K562 (cell line): ENCODE measurements at regions not wholly inside any gene's neighbourhood (a gene's known extent, or its start where the extent isn't known, plus 50 kb on each side); places are given as distances from the start of the nearest gene placed in this dataset.

Experiments
- ATAC-seq: fragments of 200-7000 bp; cut with Tn5 transposase; 3 replicates; pipeline ENCODE4 v1.9.1; 2020; ENCODE audit warnings: moderate library complexity
- BruUV-seq: library from RNA; stranded (reverse); fragments of 400-500 nt; replicated peaks from 2 replicates; lab custom pipeline; 2021; lab: Mats Ljungman, UMichigan
- CTCF ChIA-PET: fragments of 300-600 bp; formaldehyde crosslinking; extraction: SDS; loops from one replicate; lab custom pipeline; 2021; ENCODE audit warnings: low intra/inter-chr PET ratio; lab: Yijun Ruan, JAX
- POLR2A ChIA-PET: fragments of 300-600, 350-650 bp; sonication (Branson Sonifier 250); formaldehyde crosslinking; extraction: SDS; loops from one replicate; lab custom pipeline; 2021; ENCODE audit warnings: antibody characterized with exemption, inconsistent platforms; lab: Yijun Ruan, JAX
- DNase-seq, 4 experiments: peaks; one replicate each; pipeline versions ENCODE4 v3.0.0 to v3.0.0-alpha.2; 2011 to 2018; ENCODE audit warnings: low spot score in 3 of 4, mixed read lengths in 3 of 4; ENCODE audit errors: extremely low read depth in 1 of 4
- FAIRE-seq: peaks from 2 replicates; lab custom pipeline; 2011; peaks lifted over from hg19 to GRCh38; lab: Jason Lieb, UNC
- H2AFZ ChIP-seq: 2 replicates; pipeline ENCODE4 v1.6.0; 2011; ENCODE audit warnings: low read depth, low read length, control low read depth, inconsistent platforms
- H3K27ac ChIP-seq: fragments of 200-600 bp; 3 replicates; pipeline ENCODE4 v1.8.0; 2011; ENCODE audit warnings: low read depth, mild to moderate bottlenecking, control low read depth, inconsistent platforms, low read length, moderate library complexity, mixed read lengths; ENCODE audit errors: extremely low read depth
- H3K27me3 ChIP-seq, 2 experiments: fragments of 300-600 bp in 1 of 2; 2 replicates in 1 of 2; 3 replicates in 1 of 2; pipeline versions ENCODE4 v1.6.0 to v1.8.0; 2011; ENCODE audit warnings: inconsistent platforms in 2 of 2, low read length in 2 of 2, mild to moderate bottlenecking in 1 of 2, mixed read lengths in 1 of 2, moderate library complexity in 1 of 2; ENCODE audit not compliant: control insufficient read depth in 2 of 2, insufficient read depth in 2 of 2
- H3K36me3 ChIP-seq: fragments of 300-600 bp; 3 replicates; pipeline ENCODE4 v1.8.0; 2011; ENCODE audit warnings: mild to moderate bottlenecking, low read length, inconsistent platforms; ENCODE audit not compliant: control insufficient read depth, insufficient read depth
- H3K4me1 ChIP-seq, 2 experiments: fragments of 200-600 bp in 1 of 2; replicated peaks in 1 of 2; 2 replicates in 1 of 2; 3 replicates in 1 of 2; pipeline versions ENCODE4 v1.5.1 to v1.8.0; 2011; ENCODE audit warnings: inconsistent platforms in 2 of 2, low read length in 2 of 2, mild to moderate bottlenecking in 1 of 2, mixed read lengths in 1 of 2, moderate library complexity in 1 of 2; ENCODE audit not compliant: control insufficient read depth in 2 of 2, insufficient read depth in 2 of 2
- H3K4me2 ChIP-seq: 2 replicates; pipeline ENCODE4 v1.6.1; 2011; ENCODE audit warnings: low read length, control low read depth, inconsistent platforms, mixed read lengths; ENCODE audit not compliant: insufficient read depth
- H3K4me3 ChIP-seq: fragments of 200-600 bp; sonication (generic), shearing (Covaris generic); 2 replicates; pipeline ENCODE4 v1.5.1; 2016; ENCODE audit warnings: control low read depth, inconsistent platforms
- H3K79me2 ChIP-seq: fragments of 200-600 bp; 3 replicates; pipeline ENCODE4 v1.8.0; 2011; ENCODE audit warnings: low read length, inconsistent platforms; ENCODE audit not compliant: control insufficient read depth, insufficient read depth
- H3K9ac ChIP-seq, 2 experiments: 2 replicates each; pipeline versions ENCODE4 v1.6.0 to v1.6.1; 2011; ENCODE audit warnings: low read depth in 2 of 2, low read length in 2 of 2, control low read depth in 1 of 2, inconsistent platforms in 1 of 2, mild to moderate bottlenecking in 1 of 2, mixed read lengths in 1 of 2; ENCODE audit not compliant: insufficient read depth in 1 of 2
- H3K9me1 ChIP-seq: one replicate; pipeline ENCODE4 v1.6.0; 2011; ENCODE audit warnings: inconsistent platforms, mild to moderate bottlenecking, low read length, moderate library complexity; ENCODE audit not compliant: control insufficient read depth, insufficient read depth
- H3K9me3 ChIP-seq: replicated peaks from 2 replicates; pipeline ENCODE4 v1.5.1; 2011; ENCODE audit warnings: low read depth, low read length, inconsistent platforms; ENCODE audit not compliant: control insufficient read depth, insufficient read depth
- H4K20me1 ChIP-seq: replicated peaks from 2 replicates; pipeline ENCODE4 v1.6.1; 2011; ENCODE audit warnings: low read length, inconsistent platforms, mixed read lengths; ENCODE audit not compliant: control insufficient read depth, insufficient read depth
- HDAC6 ChIP-seq: IDR thresholded peaks from 2 replicates; pipeline ENCODE4 v1.6.1; 2012; ENCODE audit warnings: low read depth, mild to moderate bottlenecking, control low read depth, inconsistent platforms, low read length, moderate library complexity
- WGBS: fragments of 100-300 bp; shearing (Covaris generic); methylation state at CpG from one replicate; pipeline ENCODE4 v1.1.6; 2016; ENCODE audit warnings: low coverage, mixed read lengths; ENCODE audit not compliant: insufficient coverage; ENCODE audit errors: missing lambda C conversion rate; 5-methylcytosine and 5-hydroxymethylcytosine counted together
- in situ Hi-C: fragments of 300-500 bp; cut with MboI; formaldehyde crosslinking; loops from 4 replicates; pipeline ENCODE4 v1.15.0; 2018; ENCODE audit warnings: inconsistent platforms, mixed read lengths
- intact Hi-C: fragments of 100-400 bp; cut with micrococcal nuclease; formaldehyde crosslinking; loops from 2 replicates; pipeline ENCODE4 v1.14.2; 2022
- TF ChIP-seq, protein P1 (sequence below): fragments of 450-650 bp; IDR thresholded peaks from 2 replicates; pipeline ENCODE4 v1.6.1; 2016; ENCODE audit warnings: low read depth
- TF ChIP-seq, protein P2 (sequence below): fragments of 250-450 bp; sonication (Bioruptor Pico); IDR thresholded peaks from 2 replicates; pipeline ENCODE4 v1.8.0; 2021; ENCODE audit warnings: moderate library complexity, mild to moderate bottlenecking, inconsistent platforms

DNA sequence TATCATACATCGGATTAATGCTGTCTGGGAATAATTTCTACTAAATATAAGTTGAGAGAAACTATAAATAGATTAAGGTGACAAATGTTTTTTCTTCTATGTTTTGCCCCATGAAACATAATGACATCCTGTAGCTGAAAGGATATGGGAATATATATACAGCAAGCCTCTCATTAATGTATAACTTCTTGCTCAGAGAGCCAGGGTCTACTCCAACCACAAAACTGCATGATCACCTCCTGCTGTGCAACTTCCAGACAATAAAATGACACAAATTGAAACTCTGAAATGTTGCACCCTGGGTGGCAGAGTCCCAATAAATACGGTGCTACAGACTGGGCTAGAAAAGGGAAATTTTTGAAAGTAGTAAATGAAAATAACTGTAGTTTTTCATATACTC, 571.9 kb upstream of the CBLB start (continued):
- TF ChIP-seq, protein P1, sequence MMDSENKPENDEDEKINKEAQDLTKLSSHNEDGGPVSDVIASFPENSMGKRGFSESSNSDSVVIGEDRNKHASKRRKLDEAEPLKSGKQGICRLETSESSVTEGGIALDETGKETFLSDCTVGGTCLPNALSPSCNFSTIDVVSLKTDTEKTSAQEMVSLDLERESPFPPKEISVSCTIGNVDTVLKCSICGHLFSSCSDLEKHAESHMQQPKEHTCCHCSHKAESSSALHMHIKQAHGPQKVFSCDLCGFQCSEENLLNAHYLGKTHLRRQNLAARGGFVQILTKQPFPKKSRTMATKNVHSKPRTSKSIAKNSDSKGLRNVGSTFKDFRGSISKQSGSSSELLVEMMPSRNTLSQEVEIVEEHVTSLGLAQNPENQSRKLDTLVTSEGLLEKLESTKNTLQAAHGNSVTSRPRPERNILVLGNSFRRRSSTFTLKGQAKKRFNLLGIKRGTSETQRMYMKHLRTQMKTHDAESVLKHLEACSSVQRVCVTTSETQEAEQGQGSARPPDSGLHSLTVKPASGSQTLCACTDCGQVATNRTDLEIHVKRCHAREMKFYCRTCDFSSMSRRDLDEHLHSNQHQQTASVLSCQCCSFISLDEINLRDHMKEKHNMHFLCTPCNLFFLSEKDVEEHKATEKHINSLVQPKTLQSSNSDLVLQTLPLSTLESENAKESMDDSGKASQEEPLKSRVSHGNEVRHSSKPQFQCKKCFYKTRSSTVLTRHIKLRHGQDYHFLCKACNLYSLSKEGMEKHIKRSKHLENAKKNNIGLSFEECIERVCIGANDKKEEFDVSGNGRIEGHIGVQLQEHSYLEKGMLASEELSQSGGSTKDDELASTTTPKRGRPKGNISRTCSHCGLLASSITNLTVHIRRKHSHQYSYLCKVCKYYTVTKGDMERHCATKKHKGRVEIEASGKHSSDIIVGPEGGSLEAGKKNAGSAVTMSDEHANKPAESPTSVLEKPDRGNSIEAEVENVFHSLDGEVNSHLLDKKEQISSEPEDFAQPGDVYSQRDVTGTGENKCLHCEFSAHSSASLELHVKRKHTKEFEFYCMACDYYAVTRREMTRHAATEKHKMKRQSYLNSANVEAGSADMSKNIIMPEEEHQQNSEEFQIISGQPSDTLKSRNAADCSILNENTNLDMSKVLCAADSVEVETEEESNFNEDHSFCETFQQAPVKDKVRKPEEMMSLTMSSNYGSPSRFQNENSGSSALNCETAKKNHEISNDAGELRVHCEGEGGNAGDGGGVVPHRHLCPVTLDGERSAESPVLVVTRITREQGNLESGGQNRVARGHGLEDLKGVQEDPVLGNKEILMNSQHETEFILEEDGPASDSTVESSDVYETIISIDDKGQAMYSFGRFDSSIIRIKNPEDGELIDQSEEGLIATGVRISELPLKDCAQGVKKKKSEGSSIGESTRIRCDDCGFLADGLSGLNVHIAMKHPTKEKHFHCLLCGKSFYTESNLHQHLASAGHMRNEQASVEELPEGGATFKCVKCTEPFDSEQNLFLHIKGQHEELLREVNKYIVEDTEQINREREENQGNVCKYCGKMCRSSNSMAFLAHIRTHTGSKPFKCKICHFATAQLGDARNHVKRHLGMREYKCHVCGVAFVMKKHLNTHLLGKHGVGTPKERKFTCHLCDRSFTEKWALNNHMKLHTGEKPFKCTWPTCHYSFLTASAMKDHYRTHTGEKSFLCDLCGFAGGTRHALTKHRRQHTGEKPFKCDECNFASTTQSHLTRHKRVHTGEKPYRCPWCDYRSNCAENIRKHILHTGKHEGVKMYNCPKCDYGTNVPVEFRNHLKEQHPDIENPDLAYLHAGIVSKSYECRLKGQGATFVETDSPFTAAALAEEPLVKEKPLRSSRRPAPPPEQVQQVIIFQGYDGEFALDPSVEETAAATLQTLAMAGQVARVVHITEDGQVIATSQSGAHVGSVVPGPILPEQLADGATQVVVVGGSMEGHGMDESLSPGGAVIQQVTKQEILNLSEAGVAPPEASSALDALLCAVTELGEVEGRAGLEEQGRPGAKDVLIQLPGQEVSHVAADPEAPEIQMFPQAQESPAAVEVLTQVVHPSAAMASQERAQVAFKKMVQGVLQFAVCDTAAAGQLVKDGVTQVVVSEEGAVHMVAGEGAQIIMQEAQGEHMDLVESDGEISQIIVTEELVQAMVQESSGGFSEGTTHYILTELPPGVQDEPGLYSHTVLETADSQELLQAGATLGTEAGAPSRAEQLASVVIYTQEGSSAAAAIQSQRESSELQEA: no peak
- TF ChIP-seq HDAC6: no peak

DNA sequence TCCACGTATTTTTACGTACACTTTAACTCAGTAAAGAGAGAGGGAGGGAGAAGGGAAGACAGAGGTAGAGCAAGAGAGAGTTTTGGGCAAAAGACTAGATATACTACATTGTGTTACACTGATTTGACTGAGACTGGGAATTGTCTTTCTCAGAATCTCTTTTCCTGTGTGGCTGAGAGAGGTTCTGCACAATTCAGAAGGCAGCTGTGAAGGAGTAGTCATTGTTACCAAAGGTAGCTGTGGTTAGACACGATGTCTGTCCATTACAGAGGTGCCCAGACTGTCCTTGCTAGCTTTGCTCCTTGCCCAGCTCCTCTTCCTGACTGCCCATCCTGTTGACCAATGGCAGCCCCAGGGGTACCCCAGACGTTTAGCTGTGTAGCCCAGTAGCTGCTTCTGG, 577.5 kb upstream of the CBLB start:
- 3% methylated on average over 4 of the region's 4 CpGs for WGBS
- H3K4me2 ChIP-seq: no peak overlapping the region
- in situ Hi-C loops (no loop called here), intact Hi-C loops (no loop called here)
- H4K20me1 ChIP-seq: no peaks in the 10 kb centered on the region
- BruUV-seq: no TSS peak
- POLR2A ChIA-PET: no interaction called here
- FAIRE-seq (no peak), ATAC-seq (no peak), DNase-seq (no peak)
- CTCF ChIA-PET: no interaction called here
- H3K27me3 ChIP-seq: no peaks in the 10 kb centered on the region
- no peaks in the 10 kb centered on the region for H3K4me1 ChIP-seq
- no peak overlapping the region for H3K9ac ChIP-seq
- H3K36me3 ChIP-seq: no peaks in the 10 kb centered on the region
- H3K79me2 ChIP-seq: no peaks in the 10 kb centered on the region
- no peak overlapping the region for H3K4me3 ChIP-seq
- no peaks in the 10 kb centered on the region for H3K9me3 ChIP-seq
- H2AFZ ChIP-seq: no peak overlapping the region
- no peak overlapping the region for H3K27ac ChIP-seq
- H3K9me1 ChIP-seq: no peaks in the 10 kb centered on the region
- TF ChIP-seq, protein P2, sequence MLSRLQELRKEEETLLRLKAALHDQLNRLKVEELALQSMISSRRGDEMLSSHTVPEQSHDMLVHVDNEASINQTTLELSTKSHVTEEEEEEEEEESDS (CRISPR knock-in tag): no peak
